Activated naive CD4-positive, alpha-beta T cell treated with anti-CD3 and anti-CD28 coated beads, Interleukin-2, amount 50 U/mL, for 24 hours (primary cell): ENCODE measurements at regions not wholly inside any gene's neighbourhood (a gene's known extent, or its start where the extent isn't known, plus 50 kb on each side); places are given as distances from the start of the nearest gene placed in this dataset.
"Not testable (repeated sequence)": the region's sequence is repeated elsewhere in the genome, so short reads cannot be mapped to it uniquely, and the experiment has no call there.

Source experiments
- H3K27ac Mint-ChIP-seq: one replicate; pipeline ENCODE4 v1.8.0; 2021; ENCODE audit warnings: mild to moderate bottlenecking, mixed read lengths
- H3K27me3 Mint-ChIP-seq: one replicate; pipeline ENCODE4 v1.8.0; 2021; ENCODE audit warnings: mixed read lengths
- H3K36me3 Mint-ChIP-seq: one replicate; pipeline ENCODE4 v1.8.0; 2021; ENCODE audit warnings: mixed read lengths
- H3K4me1 Mint-ChIP-seq: one replicate; pipeline ENCODE4 v1.8.0; 2021; ENCODE audit warnings: mixed read lengths
- H3K4me3 Mint-ChIP-seq: one replicate; pipeline ENCODE4 v1.8.0; 2021; ENCODE audit warnings: mild to moderate bottlenecking, mixed read lengths
- H3K9me3 Mint-ChIP-seq: one replicate; pipeline ENCODE4 v1.8.0; 2021; ENCODE audit warnings: mixed read lengths

- peaks cover 16% of the 10 kb centered on the region for H3K27me3 Mint-ChIP-seq
- no peak overlapping the region for H3K4me3 Mint-ChIP-seq
- no peaks in the 10 kb centered on the region for H3K9me3 Mint-ChIP-seq
- no peaks in the 10 kb centered on the region for H3K4me1 Mint-ChIP-seq
- no peak overlapping the region for H3K27ac Mint-ChIP-seq
- no peaks in the 10 kb centered on the region for H3K36me3 Mint-ChIP-seq
Measured at GRCh38 chr15:28459279-28459678, 73.5 kb downstream of the GOLGA8G start.

- H3K27me3 Mint-ChIP-seq: peaks cover 16% of the 10 kb centered on the region
- H3K4me1 Mint-ChIP-seq, H3K4me3 Mint-ChIP-seq, H3K36me3 Mint-ChIP-seq, H3K27ac Mint-ChIP-seq, H3K9me3 Mint-ChIP-seq: not testable (repeated sequence)
Measured at GRCh38 chr15:28457396-28457932, 75.3 kb downstream of the GOLGA8G start.

GRCh38 chr15:28456476-28457395 lies 76.0 kb downstream of the GOLGA8G start:
- Mint-ChIP-seq H3K36me3 (no peaks in the 10 kb centered on the region), H3K4me1 (no peaks in the 10 kb centered on the region)

DNA sequence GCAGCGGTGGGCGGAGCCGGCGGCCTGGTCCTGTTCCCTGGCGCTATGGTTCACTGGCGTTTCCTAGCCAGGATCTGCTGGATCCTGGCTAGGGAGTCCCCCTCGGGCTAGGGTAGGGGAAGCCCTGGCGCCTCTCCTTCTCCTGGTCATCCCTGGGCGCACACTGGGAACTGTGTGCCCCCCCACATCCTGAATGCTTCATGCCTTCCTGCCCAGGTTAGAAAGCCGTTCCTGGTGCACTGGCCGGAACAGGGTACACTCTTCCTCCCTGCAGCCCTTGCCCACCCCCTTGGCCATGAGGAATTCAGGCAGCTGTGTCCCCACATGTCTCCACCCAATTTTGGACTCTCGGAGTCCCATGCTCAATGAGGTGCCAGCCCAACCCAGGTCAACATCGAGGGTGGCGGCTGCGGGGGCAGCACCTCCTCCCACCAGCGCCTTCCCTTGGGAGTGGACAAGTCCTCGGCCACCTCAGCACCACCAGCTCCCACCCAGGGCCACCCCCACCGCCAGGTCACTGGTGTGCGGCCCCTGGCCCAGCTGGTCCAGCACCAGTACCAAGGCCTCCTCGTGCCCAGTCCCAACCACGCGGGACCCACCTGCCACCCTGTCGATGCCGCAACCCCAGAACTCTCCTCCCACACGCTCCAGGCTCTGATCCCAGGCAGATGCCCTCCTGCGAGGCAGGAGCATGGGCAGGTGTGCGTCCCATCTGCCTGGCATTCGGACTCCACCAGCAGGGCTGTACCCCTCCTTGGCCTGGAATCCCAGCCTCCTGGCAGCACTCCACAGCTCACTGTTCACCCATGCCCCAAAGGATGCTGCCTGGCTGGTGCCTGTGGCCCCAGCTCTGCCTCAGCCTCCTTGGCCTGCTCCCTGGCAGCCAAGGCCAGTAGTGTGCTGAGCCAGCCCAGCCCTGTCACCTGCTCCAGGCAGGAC lies 77.0 kb downstream of the GOLGA8G start:
- peaks cover 16% of the 10 kb centered on the region for H3K27me3 Mint-ChIP-seq
- not testable (repeated sequence) for H3K4me1 Mint-ChIP-seq, H3K9me3 Mint-ChIP-seq, H3K27ac Mint-ChIP-seq, H3K36me3 Mint-ChIP-seq
- H3K4me3 Mint-ChIP-seq: peak overlapping the region; percentile 26

More at GRCh38 chr15:28456476-28457395, 76.0 kb downstream of the GOLGA8G start:
- H3K27ac Mint-ChIP-seq: no peak overlapping the region
- no peaks in the 10 kb centered on the region for H3K9me3 Mint-ChIP-seq
- peak overlapping the region; percentile 26 for H3K4me3 Mint-ChIP-seq
- peaks cover 16% of the 10 kb centered on the region for H3K27me3 Mint-ChIP-seq

GRCh38 chr15:28454751-28455220 lies 76.3 kb downstream of the GOLGA8F start:
- not testable (repeated sequence) for H3K9me3 Mint-ChIP-seq, H3K27ac Mint-ChIP-seq, H3K4me3 Mint-ChIP-seq, H3K36me3 Mint-ChIP-seq, H3K4me1 Mint-ChIP-seq
- peaks cover 15% of the 10 kb centered on the region for H3K27me3 Mint-ChIP-seq
